T-helper 2 cell treated with Interferon-gamma antibody and Interleukin-4, amounts not matched to agents 5 μg/mL and 100 μg/mL, for 36 hours (primary cell): ENCODE measurements at regions not wholly inside any gene's neighbourhood (a gene's known extent, or its start where the extent isn't known, plus 50 kb on each side); places are given as distances from the start of the nearest gene placed in this dataset.
"Not testable (repeated sequence)": the region's sequence is repeated elsewhere in the genome, so short reads cannot be mapped to it uniquely, and the experiment has no call there.

Experiments used
- DNase-seq: peaks from one replicate; pipeline ENCODE4 v3.0.0; 2021; ENCODE audit warnings: low spot score
- H3K27ac Mint-ChIP-seq: one replicate; pipeline ENCODE4 v1.8.0; 2021; ENCODE audit warnings: mild to moderate bottlenecking, mixed read lengths
- H3K27me3 Mint-ChIP-seq: one replicate; pipeline ENCODE4 v1.8.0; 2021; ENCODE audit warnings: low read depth, mixed read lengths
- H3K36me3 Mint-ChIP-seq: one replicate; pipeline ENCODE4 v1.8.0; 2021; ENCODE audit warnings: low read depth, mixed read lengths
- H3K4me1 Mint-ChIP-seq: one replicate; pipeline ENCODE4 v1.8.0; 2021; ENCODE audit warnings: low read depth, mixed read lengths
- H3K4me3 Mint-ChIP-seq: one replicate; pipeline ENCODE4 v1.8.0; 2022; ENCODE audit warnings: mild to moderate bottlenecking, moderate library complexity, mixed read lengths
- H3K9me3 Mint-ChIP-seq: one replicate; pipeline ENCODE4 v1.8.0; 2021; ENCODE audit warnings: mixed read lengths

GRCh38 chr9:41251101-41251500 lies 62.0 kb upstream of the ZNG1F start:
- not testable (repeated sequence) for H3K4me1 Mint-ChIP-seq, DNase-seq, H3K36me3 Mint-ChIP-seq, H3K4me3 Mint-ChIP-seq, H3K27me3 Mint-ChIP-seq, H3K27ac Mint-ChIP-seq
- peaks cover 41% of the 10 kb centered on the region for H3K9me3 Mint-ChIP-seq

- H3K4me1 Mint-ChIP-seq, H3K27me3 Mint-ChIP-seq, H3K36me3 Mint-ChIP-seq, DNase-seq, H3K27ac Mint-ChIP-seq, H3K4me3 Mint-ChIP-seq: not testable (repeated sequence)
- peaks cover 39% of the 10 kb centered on the region for H3K9me3 Mint-ChIP-seq
Observed at GRCh38 chr9:41246702-41247101, 57.6 kb upstream of the ZNG1F start.
